GM23338 (cell line): ENCODE measurements at regions not wholly inside any gene's neighbourhood (a gene's known extent, or its start where the extent isn't known, plus 50 kb on each side); places are given as distances from the start of the nearest gene placed in this dataset.

Source experiments
- ATAC-seq: fragments of 200-7000 bp; cut with Tn5 transposase; 3 replicates; pipeline ENCODE4 v1.9.1; 2020
- DNase-seq: peaks from one replicate; pipeline ENCODE4 v3.0.0-alpha.2; 2015; ENCODE audit warnings: low spot score
- H2AFZ ChIP-seq: fragments of 200-600 bp; sonication (generic); 2 replicates; pipeline ENCODE4 v1.8.0; 2016; ENCODE audit warnings: antibody characterized with exemption, mild to moderate bottlenecking, moderate library complexity
- H3F3A ChIP-seq: fragments of 200-600 bp; sonication (generic); replicated peaks from 2 replicates; pipeline ENCODE4 v1.8.0; 2017; ENCODE audit warnings: antibody characterized with exemption, mixed run types, low read depth
- H3K27ac ChIP-seq: fragments of 200-600 bp; sonication (generic); 2 replicates; pipeline ENCODE4 v1.6.1; 2016; ENCODE audit warnings: low read depth
- H3K27me3 ChIP-seq: fragments of 200-600 bp; sonication (generic); 2 replicates; pipeline ENCODE4 v1.8.0; 2016; ENCODE audit warnings: mild to moderate bottlenecking, mixed run types, moderate library complexity; ENCODE audit not compliant: insufficient read depth
- H3K36me3 ChIP-seq: fragments of 200-600 bp; sonication (generic); 2 replicates; pipeline ENCODE4 v1.8.0; 2016; ENCODE audit warnings: mild to moderate bottlenecking; ENCODE audit not compliant: insufficient read depth
- H3K4me1 ChIP-seq: fragments of 200-600 bp; sonication (generic); 2 replicates; pipeline ENCODE4 v1.8.0; 2016; ENCODE audit warnings: mild to moderate bottlenecking, moderate library complexity; ENCODE audit not compliant: insufficient read depth
- H3K4me2 ChIP-seq: fragments of 200-600 bp; sonication (generic); 2 replicates; pipeline ENCODE4 v1.7.1; 2017; ENCODE audit warnings: mixed run types
- H3K4me3 ChIP-seq: fragments of 200-600 bp; sonication (generic); 2 replicates; pipeline ENCODE4 v1.6.1; 2016; ENCODE audit warnings: mixed run types
- H3K79me2 ChIP-seq: fragments of 200-600 bp; sonication (generic); replicated peaks from 2 replicates; pipeline ENCODE4 v1.8.0; 2017; ENCODE audit warnings: mild to moderate bottlenecking; ENCODE audit not compliant: insufficient read depth
- H3K9me2 ChIP-seq: fragments of 200-600 bp; sonication (generic); 2 replicates; pipeline ENCODE4 v1.8.0; 2017; ENCODE audit not compliant: insufficient read depth
- H4K20me1 ChIP-seq: fragments of 200-600 bp; sonication (generic); replicated peaks from 2 replicates; pipeline ENCODE4 v1.8.0; 2017; ENCODE audit warnings: mild to moderate bottlenecking; ENCODE audit not compliant: insufficient read depth
- H3K27ac Mint-ChIP-seq: 2 replicates; pipeline ENCODE4 v1.8.0; 2020; ENCODE audit warnings: inconsistent platforms, mild to moderate bottlenecking, moderate library complexity, mixed read lengths
- H3K27me3 Mint-ChIP-seq: 3 replicates; pipeline ENCODE4 v1.8.0; 2022; ENCODE audit warnings: low read depth, mild to moderate bottlenecking, moderate library complexity, mixed read lengths, inconsistent platforms; ENCODE audit not compliant: insufficient read depth, poor library complexity
- H3K36me3 Mint-ChIP-seq: 3 replicates; pipeline ENCODE4 v1.8.0; 2021; ENCODE audit warnings: low read depth, mild to moderate bottlenecking, inconsistent platforms, moderate library complexity, mixed read lengths
- H3K4me1 Mint-ChIP-seq: 3 replicates; pipeline ENCODE4 v1.8.0; 2020; ENCODE audit warnings: mild to moderate bottlenecking, inconsistent platforms, mixed read lengths
- H3K4me3 Mint-ChIP-seq: 3 replicates; pipeline ENCODE4 v1.8.0; 2021; ENCODE audit warnings: moderate library complexity, mild to moderate bottlenecking, inconsistent platforms, mixed read lengths
- H3K9me3 Mint-ChIP-seq: 3 replicates; pipeline ENCODE4 v1.8.0; 2020; ENCODE audit warnings: moderate library complexity, mild to moderate bottlenecking, inconsistent platforms, mixed read lengths
- CREB1 ChIP-seq: fragments of 250-450 bp; sonication (Bioruptor Pico); IDR thresholded peaks from 2 replicates; pipeline ENCODE4 v1.5.0; 2020; ENCODE audit warnings: low read depth, mild to moderate bottlenecking, moderate library complexity
- EZH2 ChIP-seq: fragments of 200-600 bp; sonication (generic); IDR thresholded peaks from one replicate; pipeline ENCODE4 v1.8.0; 2017; ENCODE audit warnings: antibody characterized with exemption, mild to moderate bottlenecking, low read depth; ENCODE audit not compliant: unreplicated experiment
- JUNB ChIP-seq: IDR thresholded peaks from one replicate; pipeline ENCODE4 v1.6.1; 2016; ENCODE audit warnings: antibody characterized with exemption; ENCODE audit not compliant: unreplicated experiment
- NANOG ChIP-seq: IDR thresholded peaks from 2 replicates; pipeline ENCODE4 v1.6.1; 2016; ENCODE audit warnings: antibody characterized with exemption, borderline replicate concordance
- STAT1 ChIP-seq: IDR thresholded peaks from one replicate; pipeline ENCODE4 v1.6.1; 2016; ENCODE audit warnings: antibody characterized with exemption; ENCODE audit not compliant: unreplicated experiment
- TF ChIP-seq, protein P1 (sequence below), 2 experiments: fragments of 200-600 bp in 1 of 2; sonication (generic) in 1 of 2; conservative IDR thresholded peaks; 2 replicates each; pipeline versions ENCODE4 v1.5.1 to v1.6.1; 2016 to 2017; ENCODE audit warnings: antibody characterized with exemption in 2 of 2, low read depth in 2 of 2, mild to moderate bottlenecking in 2 of 2, moderate library complexity in 1 of 2
- TF ChIP-seq, protein P2 (sequence below): fragments of 250-450 bp; sonication (Bioruptor Pico); IDR thresholded peaks from 2 replicates; pipeline ENCODE4 v1.5.0; 2020; ENCODE audit warnings: mild to moderate bottlenecking, moderate library complexity
- TF ChIP-seq, protein P3 (sequence below): IDR thresholded peaks from one replicate; pipeline ENCODE4 v1.6.1; 2018; ENCODE audit warnings: antibody characterized with exemption; ENCODE audit not compliant: unreplicated experiment
- TF ChIP-seq, protein P4 (sequence below): IDR thresholded peaks from 2 replicates; pipeline ENCODE4 v1.6.1; 2016; ENCODE audit warnings: antibody characterized with exemption

DNA sequence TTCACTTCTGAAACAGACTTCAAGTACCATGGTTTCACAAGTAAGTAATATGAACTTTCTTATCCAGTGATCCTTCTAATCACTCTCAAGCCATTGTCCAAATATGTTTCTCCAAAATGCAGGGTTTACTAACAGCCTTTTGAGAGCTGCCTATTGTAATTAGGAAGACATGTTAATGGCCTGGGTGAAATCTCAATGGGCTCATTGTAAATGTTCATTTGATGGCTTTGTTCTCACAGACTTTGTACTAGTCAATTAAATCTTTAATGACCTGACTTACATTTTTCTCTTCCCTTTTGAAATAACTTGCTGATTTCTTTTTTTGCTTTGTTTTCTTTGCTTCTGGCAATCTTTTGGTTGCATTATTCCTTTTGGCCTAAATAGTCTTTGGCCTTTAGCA, 444.8 kb downstream of the LIG4 start:
- peak overlapping the region; percentile 21; the same call in 1 of the 2 replicates for H3K27ac Mint-ChIP-seq
- H3K4me3 ChIP-seq: no peak overlapping the region
- no peaks in the 10 kb centered on the region for H4K20me1 ChIP-seq
- H3K4me2 ChIP-seq: peak overlapping the region; percentile 41; the same call in 1 of the 2 replicates
- H3K9me2 ChIP-seq: no peaks in the 10 kb centered on the region
- H3K9me3 Mint-ChIP-seq: peaks cover 4% of the 10 kb centered on the region; the same call in 1 of the 3 replicates
- H2AFZ ChIP-seq: no peak overlapping the region
- no peaks in the 10 kb centered on the region for H3K27me3 ChIP-seq
- ATAC-seq (peak; percentile 37; the same call in 2 of the 3 replicates), DNase-seq (peak; percentile 24)
- H3K27me3 Mint-ChIP-seq: no peaks in the 10 kb centered on the region
- H3F3A ChIP-seq: no peaks in the 10 kb centered on the region
- no peak overlapping the region for H3K4me3 Mint-ChIP-seq
- H3K36me3 Mint-ChIP-seq: peaks cover 3% of the 10 kb centered on the region; the same call in 1 of the 3 replicates
- peaks cover 18% of the 10 kb centered on the region for H3K4me1 Mint-ChIP-seq
- no peaks in the 10 kb centered on the region for H3K36me3 ChIP-seq
- H3K27ac ChIP-seq: no peak overlapping the region
- no peaks in the 10 kb centered on the region; the same call in 1 of the 2 replicates for H3K79me2 ChIP-seq
- TF ChIP-seq NANOG (peak; percentile 91; the same call in 1 of the 2 replicates), STAT1 (no peak)
- peaks cover 21% of the 10 kb centered on the region for H3K4me1 ChIP-seq

DNA sequence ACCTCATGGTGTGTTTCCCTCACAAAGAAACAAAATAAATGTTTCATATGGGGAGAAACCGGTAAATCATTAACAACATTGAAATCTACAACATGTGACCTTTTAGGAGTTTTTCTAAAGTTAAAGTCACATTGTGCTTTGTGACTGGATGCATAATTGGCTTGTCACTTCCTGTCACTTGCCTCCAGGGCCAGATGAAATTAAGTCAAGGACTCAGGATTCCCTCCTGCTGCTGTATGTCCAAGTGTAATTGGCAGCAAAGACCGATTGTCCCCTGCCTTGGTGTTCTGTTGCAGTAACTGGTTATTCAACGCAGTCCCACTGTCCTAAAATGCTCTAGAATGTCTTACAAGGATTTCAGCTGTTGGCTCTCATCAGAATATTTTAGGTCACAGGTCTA, 448.2 kb downstream of the LIG4 start:
- Histone ChIP-seq H3K9me2 (no peaks in the 10 kb centered on the region), H3K4me2 (no peak overlapping the region), H3F3A (no peaks in the 10 kb centered on the region), H2AFZ (no peak overlapping the region), H3K4me1 (peaks cover 21% of the 10 kb centered on the region), H3K27ac (no peak overlapping the region), H3K27me3 (no peaks in the 10 kb centered on the region), H3K4me3 (no peak overlapping the region), H3K79me2 (no peaks in the 10 kb centered on the region; the same call in 1 of the 2 replicates), H3K36me3 (no peaks in the 10 kb centered on the region), H4K20me1 (no peaks in the 10 kb centered on the region)
- Mint-ChIP-seq H3K27ac (peak overlapping the region; percentile 11; the same call in 1 of the 2 replicates), H3K36me3 (peaks cover 3% of the 10 kb centered on the region; the same call in 1 of the 3 replicates), H3K4me3 (no peak overlapping the region), H3K27me3 (no peaks in the 10 kb centered on the region), H3K9me3 (peaks cover 4% of the 10 kb centered on the region; the same call in 1 of the 3 replicates), H3K4me1 (peaks cover 18% of the 10 kb centered on the region)
- DNase-seq (no peak), ATAC-seq (no peak)
- TF ChIP-seq CREB1 (no peak), EZH2 (no peak), JUNB (no peak), STAT1 (no peak)
- TF ChIP-seq, protein P1, sequence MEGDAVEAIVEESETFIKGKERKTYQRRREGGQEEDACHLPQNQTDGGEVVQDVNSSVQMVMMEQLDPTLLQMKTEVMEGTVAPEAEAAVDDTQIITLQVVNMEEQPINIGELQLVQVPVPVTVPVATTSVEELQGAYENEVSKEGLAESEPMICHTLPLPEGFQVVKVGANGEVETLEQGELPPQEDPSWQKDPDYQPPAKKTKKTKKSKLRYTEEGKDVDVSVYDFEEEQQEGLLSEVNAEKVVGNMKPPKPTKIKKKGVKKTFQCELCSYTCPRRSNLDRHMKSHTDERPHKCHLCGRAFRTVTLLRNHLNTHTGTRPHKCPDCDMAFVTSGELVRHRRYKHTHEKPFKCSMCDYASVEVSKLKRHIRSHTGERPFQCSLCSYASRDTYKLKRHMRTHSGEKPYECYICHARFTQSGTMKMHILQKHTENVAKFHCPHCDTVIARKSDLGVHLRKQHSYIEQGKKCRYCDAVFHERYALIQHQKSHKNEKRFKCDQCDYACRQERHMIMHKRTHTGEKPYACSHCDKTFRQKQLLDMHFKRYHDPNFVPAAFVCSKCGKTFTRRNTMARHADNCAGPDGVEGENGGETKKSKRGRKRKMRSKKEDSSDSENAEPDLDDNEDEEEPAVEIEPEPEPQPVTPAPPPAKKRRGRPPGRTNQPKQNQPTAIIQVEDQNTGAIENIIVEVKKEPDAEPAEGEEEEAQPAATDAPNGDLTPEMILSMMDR (conservative IDR thresholded peaks at IDR 0.05; ENCODE audit: low read depth in 2 of 2): no peak
- TF ChIP-seq, protein P2, sequence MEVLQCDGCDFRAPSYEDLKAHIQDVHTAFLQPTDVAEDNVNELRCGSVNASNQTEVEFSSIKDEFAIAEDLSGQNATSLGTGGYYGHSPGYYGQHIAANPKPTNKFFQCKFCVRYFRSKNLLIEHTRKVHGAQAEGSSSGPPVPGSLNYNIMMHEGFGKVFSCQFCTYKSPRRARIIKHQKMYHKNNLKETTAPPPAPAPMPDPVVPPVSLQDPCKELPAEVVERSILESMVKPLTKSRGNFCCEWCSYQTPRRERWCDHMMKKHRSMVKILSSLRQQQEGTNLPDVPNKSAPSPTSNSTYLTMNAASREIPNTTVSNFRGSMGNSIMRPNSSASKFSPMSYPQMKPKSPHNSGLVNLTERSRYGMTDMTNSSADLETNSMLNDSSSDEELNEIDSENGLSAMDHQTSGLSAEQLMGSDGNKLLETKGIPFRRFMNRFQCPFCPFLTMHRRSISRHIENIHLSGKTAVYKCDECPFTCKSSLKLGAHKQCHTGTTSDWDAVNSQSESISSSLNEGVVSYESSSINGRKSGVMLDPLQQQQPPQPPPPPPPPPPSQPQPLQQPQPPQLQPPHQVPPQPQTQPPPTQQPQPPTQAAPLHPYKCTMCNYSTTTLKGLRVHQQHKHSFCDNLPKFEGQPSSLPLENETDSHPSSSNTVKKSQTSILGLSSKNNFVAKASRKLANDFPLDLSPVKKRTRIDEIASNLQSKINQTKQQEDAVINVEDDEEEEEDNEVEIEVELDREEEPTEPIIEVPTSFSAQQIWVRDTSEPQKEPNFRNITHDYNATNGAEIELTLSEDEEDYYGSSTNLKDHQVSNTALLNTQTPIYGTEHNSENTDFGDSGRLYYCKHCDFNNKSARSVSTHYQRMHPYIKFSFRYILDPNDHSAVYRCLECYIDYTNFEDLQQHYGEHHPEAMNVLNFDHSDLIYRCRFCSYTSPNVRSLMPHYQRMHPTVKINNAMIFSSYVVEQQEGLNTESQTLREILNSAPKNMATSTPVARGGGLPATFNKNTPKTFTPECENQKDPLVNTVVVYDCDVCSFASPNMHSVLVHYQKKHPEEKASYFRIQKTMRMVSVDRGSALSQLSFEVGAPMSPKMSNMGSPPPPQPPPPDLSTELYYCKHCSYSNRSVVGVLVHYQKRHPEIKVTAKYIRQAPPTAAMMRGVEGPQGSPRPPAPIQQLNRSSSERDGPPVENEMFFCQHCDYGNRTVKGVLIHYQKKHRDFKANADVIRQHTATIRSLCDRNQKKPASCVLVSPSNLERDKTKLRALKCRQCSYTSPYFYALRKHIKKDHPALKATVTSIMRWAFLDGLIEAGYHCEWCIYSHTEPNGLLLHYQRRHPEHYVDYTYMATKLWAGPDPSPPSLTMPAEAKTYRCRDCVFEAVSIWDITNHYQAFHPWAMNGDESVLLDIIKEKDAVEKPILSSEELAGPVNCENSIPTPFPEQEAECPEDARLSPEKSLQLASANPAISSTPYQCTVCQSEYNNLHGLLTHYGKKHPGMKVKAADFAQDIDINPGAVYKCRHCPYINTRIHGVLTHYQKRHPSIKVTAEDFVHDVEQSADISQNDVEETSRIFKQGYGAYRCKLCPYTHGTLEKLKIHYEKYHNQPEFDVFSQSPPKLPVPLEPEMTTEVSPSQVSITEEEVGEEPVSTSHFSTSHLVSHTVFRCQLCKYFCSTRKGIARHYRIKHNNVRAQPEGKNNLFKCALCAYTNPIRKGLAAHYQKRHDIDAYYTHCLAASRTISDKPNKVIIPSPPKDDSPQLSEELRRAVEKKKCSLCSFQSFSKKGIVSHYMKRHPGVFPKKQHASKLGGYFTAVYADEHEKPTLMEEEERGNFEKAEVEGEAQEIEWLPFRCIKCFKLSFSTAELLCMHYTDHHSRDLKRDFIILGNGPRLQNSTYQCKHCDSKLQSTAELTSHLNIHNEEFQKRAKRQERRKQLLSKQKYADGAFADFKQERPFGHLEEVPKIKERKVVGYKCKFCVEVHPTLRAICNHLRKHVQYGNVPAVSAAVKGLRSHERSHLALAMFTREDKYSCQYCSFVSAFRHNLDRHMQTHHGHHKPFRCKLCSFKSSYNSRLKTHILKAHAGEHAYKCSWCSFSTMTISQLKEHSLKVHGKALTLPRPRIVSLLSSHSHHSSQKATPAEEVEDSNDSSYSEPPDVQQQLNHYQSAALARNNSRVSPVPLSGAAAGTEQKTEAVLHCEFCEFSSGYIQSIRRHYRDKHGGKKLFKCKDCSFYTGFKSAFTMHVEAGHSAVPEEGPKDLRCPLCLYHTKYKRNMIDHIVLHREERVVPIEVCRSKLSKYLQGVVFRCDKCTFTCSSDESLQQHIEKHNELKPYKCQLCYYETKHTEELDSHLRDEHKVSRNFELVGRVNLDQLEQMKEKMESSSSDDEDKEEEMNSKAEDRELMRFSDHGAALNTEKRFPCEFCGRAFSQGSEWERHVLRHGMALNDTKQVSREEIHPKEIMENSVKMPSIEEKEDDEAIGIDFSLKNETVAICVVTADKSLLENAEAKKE: no peak
- TF ChIP-seq, protein P3, sequence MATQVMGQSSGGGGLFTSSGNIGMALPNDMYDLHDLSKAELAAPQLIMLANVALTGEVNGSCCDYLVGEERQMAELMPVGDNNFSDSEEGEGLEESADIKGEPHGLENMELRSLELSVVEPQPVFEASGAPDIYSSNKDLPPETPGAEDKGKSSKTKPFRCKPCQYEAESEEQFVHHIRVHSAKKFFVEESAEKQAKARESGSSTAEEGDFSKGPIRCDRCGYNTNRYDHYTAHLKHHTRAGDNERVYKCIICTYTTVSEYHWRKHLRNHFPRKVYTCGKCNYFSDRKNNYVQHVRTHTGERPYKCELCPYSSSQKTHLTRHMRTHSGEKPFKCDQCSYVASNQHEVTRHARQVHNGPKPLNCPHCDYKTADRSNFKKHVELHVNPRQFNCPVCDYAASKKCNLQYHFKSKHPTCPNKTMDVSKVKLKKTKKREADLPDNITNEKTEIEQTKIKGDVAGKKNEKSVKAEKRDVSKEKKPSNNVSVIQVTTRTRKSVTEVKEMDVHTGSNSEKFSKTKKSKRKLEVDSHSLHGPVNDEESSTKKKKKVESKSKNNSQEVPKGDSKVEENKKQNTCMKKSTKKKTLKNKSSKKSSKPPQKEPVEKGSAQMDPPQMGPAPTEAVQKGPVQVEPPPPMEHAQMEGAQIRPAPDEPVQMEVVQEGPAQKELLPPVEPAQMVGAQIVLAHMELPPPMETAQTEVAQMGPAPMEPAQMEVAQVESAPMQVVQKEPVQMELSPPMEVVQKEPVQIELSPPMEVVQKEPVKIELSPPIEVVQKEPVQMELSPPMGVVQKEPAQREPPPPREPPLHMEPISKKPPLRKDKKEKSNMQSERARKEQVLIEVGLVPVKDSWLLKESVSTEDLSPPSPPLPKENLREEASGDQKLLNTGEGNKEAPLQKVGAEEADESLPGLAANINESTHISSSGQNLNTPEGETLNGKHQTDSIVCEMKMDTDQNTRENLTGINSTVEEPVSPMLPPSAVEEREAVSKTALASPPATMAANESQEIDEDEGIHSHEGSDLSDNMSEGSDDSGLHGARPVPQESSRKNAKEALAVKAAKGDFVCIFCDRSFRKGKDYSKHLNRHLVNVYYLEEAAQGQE: no peak
- TF ChIP-seq, protein P4, sequence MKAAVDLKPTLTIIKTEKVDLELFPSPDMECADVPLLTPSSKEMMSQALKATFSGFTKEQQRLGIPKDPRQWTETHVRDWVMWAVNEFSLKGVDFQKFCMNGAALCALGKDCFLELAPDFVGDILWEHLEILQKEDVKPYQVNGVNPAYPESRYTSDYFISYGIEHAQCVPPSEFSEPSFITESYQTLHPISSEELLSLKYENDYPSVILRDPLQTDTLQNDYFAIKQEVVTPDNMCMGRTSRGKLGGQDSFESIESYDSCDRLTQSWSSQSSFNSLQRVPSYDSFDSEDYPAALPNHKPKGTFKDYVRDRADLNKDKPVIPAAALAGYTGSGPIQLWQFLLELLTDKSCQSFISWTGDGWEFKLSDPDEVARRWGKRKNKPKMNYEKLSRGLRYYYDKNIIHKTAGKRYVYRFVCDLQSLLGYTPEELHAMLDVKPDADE: no peak
